Adrenal gland (tissue), 5 donors: ENCODE measurements at regions not wholly inside any gene's neighbourhood (a gene's known extent, or its start where the extent isn't known, plus 50 kb on each side); places are given as distances from the start of the nearest gene placed in this dataset.

Source experiments
- POLR2A ChIP-seq, 2 donors: fragments of 450-650 bp; IDR thresholded peaks; one replicate each; pipeline ENCODE4 v1.6.1; 2017; ENCODE audit warnings: antibody characterized with exemption in 2 of 2, mild to moderate bottlenecking in 2 of 2, moderate library complexity in 1 of 2
- TF ChIP-seq, protein P1 (sequence below), 6 experiments: fragments of 450-650 bp in 4 of 6; fragments of 200-600 bp in 2 of 6; sonication (generic) in 1 of 6; IDR thresholded peaks; 1 replicate in 5 of 6; 2 replicates in 1 of 6; pipeline versions ENCODE4 v1.5.1 to v1.8.0; 2016 to 2021; ENCODE audit warnings: antibody characterized with exemption in 6 of 6, mild to moderate bottlenecking in 2 of 6, moderate library complexity in 1 of 6
- donor health status: DM: no; HTN: no; CAD: no.

- TF ChIP-seq, protein P1, sequence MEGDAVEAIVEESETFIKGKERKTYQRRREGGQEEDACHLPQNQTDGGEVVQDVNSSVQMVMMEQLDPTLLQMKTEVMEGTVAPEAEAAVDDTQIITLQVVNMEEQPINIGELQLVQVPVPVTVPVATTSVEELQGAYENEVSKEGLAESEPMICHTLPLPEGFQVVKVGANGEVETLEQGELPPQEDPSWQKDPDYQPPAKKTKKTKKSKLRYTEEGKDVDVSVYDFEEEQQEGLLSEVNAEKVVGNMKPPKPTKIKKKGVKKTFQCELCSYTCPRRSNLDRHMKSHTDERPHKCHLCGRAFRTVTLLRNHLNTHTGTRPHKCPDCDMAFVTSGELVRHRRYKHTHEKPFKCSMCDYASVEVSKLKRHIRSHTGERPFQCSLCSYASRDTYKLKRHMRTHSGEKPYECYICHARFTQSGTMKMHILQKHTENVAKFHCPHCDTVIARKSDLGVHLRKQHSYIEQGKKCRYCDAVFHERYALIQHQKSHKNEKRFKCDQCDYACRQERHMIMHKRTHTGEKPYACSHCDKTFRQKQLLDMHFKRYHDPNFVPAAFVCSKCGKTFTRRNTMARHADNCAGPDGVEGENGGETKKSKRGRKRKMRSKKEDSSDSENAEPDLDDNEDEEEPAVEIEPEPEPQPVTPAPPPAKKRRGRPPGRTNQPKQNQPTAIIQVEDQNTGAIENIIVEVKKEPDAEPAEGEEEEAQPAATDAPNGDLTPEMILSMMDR (IDR thresholded peaks at IDR 0.05): no peak
- no peak for TF ChIP-seq POLR2A (IDR thresholded peaks at IDR 0.05)
Measured at GRCh38 chr4:180942367-180942916, 1300.8 kb upstream of the TENM3 start.
